HEK293 (cell line): ENCODE measurements at regions not wholly inside any gene's neighbourhood (a gene's known extent, or its start where the extent isn't known, plus 50 kb on each side); places are given as distances from the start of the nearest gene placed in this dataset.

Experiments
- CTCF ChIA-PET: fragments of 350-600 bp; formaldehyde crosslinking; extraction: SDS; loops from one replicate; lab custom pipeline; 2021; ENCODE audit warnings: antibody characterized with exemption; lab: Yijun Ruan, JAX
- POLR2A ChIA-PET: fragments of 300-600 bp; formaldehyde crosslinking; extraction: SDS; loops from one replicate; lab custom pipeline; 2020; ENCODE audit warnings: antibody characterized with exemption, inconsistent platforms; lab: Yijun Ruan, JAX
- H3K27ac ChIP-seq: fragments of 200-500 bp; sonication (Bioruptor generic); 2 replicates; pipeline ENCODE4 v1.5.1; 2014; ENCODE audit warnings: low read depth, low read length, control low read depth, inconsistent platforms; ENCODE audit errors: extremely low read depth
- H3K36me3 ChIP-seq, 2 experiments: fragments of 200-500 bp in 1 of 2; sonication (Bioruptor generic) in 1 of 2; 1 replicate in 1 of 2; 2 replicates in 1 of 2; pipeline ENCODE4 v1.5.1; 2014 to 2017; ENCODE audit warnings: inconsistent platforms in 2 of 2, low read length in 2 of 2; ENCODE audit not compliant: control insufficient read depth in 2 of 2, insufficient read depth in 1 of 2
- H3K4me1 ChIP-seq: fragments of 200-500 bp; sonication (Bioruptor generic); 2 replicates; pipeline ENCODE4 v1.5.1; 2014; ENCODE audit warnings: mild to moderate bottlenecking, low read length, inconsistent platforms; ENCODE audit not compliant: control insufficient read depth, insufficient read depth
- H3K4me3 ChIP-seq: 2 replicates; pipeline ENCODE4 v1.5.1; 2011; ENCODE audit warnings: low read depth, mild to moderate bottlenecking, control low read depth, low read length, moderate library complexity
- H3K9me3 ChIP-seq: fragments of 200-500 bp; sonication (Bioruptor generic); 2 replicates; pipeline ENCODE4 v1.5.1; 2014; ENCODE audit warnings: low read depth, low read length, inconsistent platforms; ENCODE audit not compliant: control insufficient read depth, insufficient read depth
- KLF9 ChIP-seq: fragments of 450-650 bp; formaldehyde crosslinking; IDR thresholded peaks from 2 replicates; pipeline ENCODE4 v1.5.1; 2016; ENCODE audit warnings: missing biosample characterization, missing genetic modification characterization, low read depth
- OSR2 ChIP-seq: fragments of 450-650 bp; formaldehyde crosslinking; IDR thresholded peaks from 2 replicates; pipeline ENCODE4 v1.5.1; 2016; ENCODE audit warnings: missing biosample characterization, missing genetic modification characterization
- RBAK ChIP-seq: fragments of 450-650 bp; formaldehyde crosslinking; IDR thresholded peaks from 2 replicates; pipeline ENCODE4 v1.5.1; 2016; ENCODE audit warnings: missing biosample characterization, missing genetic modification characterization
- SALL2 ChIP-seq: fragments of 450-650 bp; formaldehyde crosslinking; IDR thresholded peaks from 2 replicates; pipeline ENCODE4 v1.5.0; 2017; ENCODE audit warnings: missing biosample characterization, mild to moderate bottlenecking, missing genetic modification characterization, borderline replicate concordance
- SETDB1 ChIP-seq: IDR thresholded peaks from one replicate; pipeline ENCODE4 v1.6.1; 2017; ENCODE audit warnings: mild to moderate bottlenecking, low read length, moderate library complexity, mixed read lengths; ENCODE audit not compliant: insufficient read length
- ZNF184 ChIP-seq: fragments of 450-650 bp; IDR thresholded peaks from 2 replicates; pipeline ENCODE4 v1.5.1; 2018; ENCODE audit warnings: missing biosample characterization, mild to moderate bottlenecking, missing genetic modification characterization
- ZNF292 ChIP-seq: fragments of 450-650 bp; formaldehyde crosslinking; IDR thresholded peaks from 2 replicates; pipeline ENCODE4 v1.5.1; 2016; ENCODE audit warnings: low read depth, missing biosample characterization, missing genetic modification characterization, borderline replicate concordance
- ZNF311 ChIP-seq: fragments of 450-650 bp; formaldehyde crosslinking; IDR thresholded peaks from 2 replicates; pipeline ENCODE4 v1.5.1; 2017; ENCODE audit warnings: missing biosample characterization, missing genetic modification characterization, borderline replicate concordance
- ZNF350 ChIP-seq: fragments of 450-650 bp; formaldehyde crosslinking; IDR thresholded peaks from 2 replicates; pipeline ENCODE4 v1.5.0; 2017; ENCODE audit warnings: missing biosample characterization, mild to moderate bottlenecking, missing genetic modification characterization
- ZNF391 ChIP-seq: fragments of 450-650 bp; formaldehyde crosslinking; IDR thresholded peaks from 2 replicates; pipeline ENCODE4 v1.5.1; 2016; ENCODE audit warnings: low read depth, missing biosample characterization, missing genetic modification characterization, borderline replicate concordance
- ZNF404 ChIP-seq: fragments of 450-650 bp; formaldehyde crosslinking; IDR thresholded peaks from 2 replicates; pipeline ENCODE4 v1.5.1; 2017; ENCODE audit warnings: missing biosample characterization, missing genetic modification characterization
- ZNF560 ChIP-seq: fragments of 450-650 bp; formaldehyde crosslinking; IDR thresholded peaks from 2 replicates; pipeline ENCODE4 v1.5.1; 2017; ENCODE audit warnings: missing biosample characterization, missing genetic modification characterization, borderline replicate concordance
- ZNF561 ChIP-seq: fragments of 450-650 bp; IDR thresholded peaks from 2 replicates; pipeline ENCODE4 v1.5.1; 2018; ENCODE audit warnings: missing biosample characterization, missing genetic modification characterization, borderline replicate concordance
- ZNF571 ChIP-seq: fragments of 450-650 bp; formaldehyde crosslinking; IDR thresholded peaks from 2 replicates; pipeline ENCODE4 v1.5.0; 2017; ENCODE audit warnings: missing biosample characterization, missing genetic modification characterization
- ZNF624 ChIP-seq: fragments of 450-650 bp; formaldehyde crosslinking; IDR thresholded peaks from 2 replicates; pipeline ENCODE4 v1.5.1; 2017; ENCODE audit warnings: missing biosample characterization, missing genetic modification characterization
- ZNF701 ChIP-seq: fragments of 450-650 bp; formaldehyde crosslinking; IDR thresholded peaks from 2 replicates; pipeline ENCODE4 v1.5.1; 2016; ENCODE audit warnings: missing biosample characterization, missing genetic modification characterization
- TF ChIP-seq, protein P1 (sequence below): fragments of 450-650 bp; formaldehyde crosslinking; IDR thresholded peaks from 2 replicates; pipeline ENCODE4 v1.5.1; 2016; ENCODE audit warnings: missing biosample characterization, missing genetic modification characterization, borderline replicate concordance
- TF ChIP-seq, protein P2 (sequence below): IDR thresholded peaks from 2 replicates; pipeline ENCODE4 v1.6.1; 2011; ENCODE audit warnings: mild to moderate bottlenecking, low read depth, low read length, borderline replicate concordance
- TF ChIP-seq, protein P3 (sequence below): fragments of 450-650 bp; formaldehyde crosslinking; IDR thresholded peaks from 2 replicates; pipeline ENCODE4 v1.5.1; 2016; ENCODE audit warnings: missing biosample characterization, missing genetic modification characterization, low read depth
- TF ChIP-seq, protein P4 (sequence below): fragments of 450-650 bp; formaldehyde crosslinking; IDR thresholded peaks from 2 replicates; pipeline ENCODE4 v1.5.1; 2017; ENCODE audit warnings: missing biosample characterization, missing genetic modification characterization

DNA sequence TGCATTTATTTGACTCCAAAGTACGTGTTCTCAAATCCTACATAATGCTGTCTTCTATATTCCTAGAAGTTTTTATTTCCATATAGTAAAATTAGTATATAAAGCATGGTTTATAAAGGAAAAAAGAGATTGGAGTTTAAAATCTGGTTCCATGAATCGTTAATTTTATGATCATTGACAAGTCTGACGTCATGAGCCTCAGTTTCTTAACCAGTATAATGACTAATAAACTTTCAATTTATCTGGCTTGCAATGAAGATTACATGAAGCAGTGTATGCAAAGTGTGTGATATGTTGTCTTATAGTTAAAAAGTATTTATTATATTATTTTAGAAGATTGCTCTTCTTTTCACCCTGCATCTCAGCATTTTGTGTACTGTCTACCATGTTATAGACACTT is 421.4 kb upstream of the LRRC7 start (continued):
- TF ChIP-seq, protein P1, sequence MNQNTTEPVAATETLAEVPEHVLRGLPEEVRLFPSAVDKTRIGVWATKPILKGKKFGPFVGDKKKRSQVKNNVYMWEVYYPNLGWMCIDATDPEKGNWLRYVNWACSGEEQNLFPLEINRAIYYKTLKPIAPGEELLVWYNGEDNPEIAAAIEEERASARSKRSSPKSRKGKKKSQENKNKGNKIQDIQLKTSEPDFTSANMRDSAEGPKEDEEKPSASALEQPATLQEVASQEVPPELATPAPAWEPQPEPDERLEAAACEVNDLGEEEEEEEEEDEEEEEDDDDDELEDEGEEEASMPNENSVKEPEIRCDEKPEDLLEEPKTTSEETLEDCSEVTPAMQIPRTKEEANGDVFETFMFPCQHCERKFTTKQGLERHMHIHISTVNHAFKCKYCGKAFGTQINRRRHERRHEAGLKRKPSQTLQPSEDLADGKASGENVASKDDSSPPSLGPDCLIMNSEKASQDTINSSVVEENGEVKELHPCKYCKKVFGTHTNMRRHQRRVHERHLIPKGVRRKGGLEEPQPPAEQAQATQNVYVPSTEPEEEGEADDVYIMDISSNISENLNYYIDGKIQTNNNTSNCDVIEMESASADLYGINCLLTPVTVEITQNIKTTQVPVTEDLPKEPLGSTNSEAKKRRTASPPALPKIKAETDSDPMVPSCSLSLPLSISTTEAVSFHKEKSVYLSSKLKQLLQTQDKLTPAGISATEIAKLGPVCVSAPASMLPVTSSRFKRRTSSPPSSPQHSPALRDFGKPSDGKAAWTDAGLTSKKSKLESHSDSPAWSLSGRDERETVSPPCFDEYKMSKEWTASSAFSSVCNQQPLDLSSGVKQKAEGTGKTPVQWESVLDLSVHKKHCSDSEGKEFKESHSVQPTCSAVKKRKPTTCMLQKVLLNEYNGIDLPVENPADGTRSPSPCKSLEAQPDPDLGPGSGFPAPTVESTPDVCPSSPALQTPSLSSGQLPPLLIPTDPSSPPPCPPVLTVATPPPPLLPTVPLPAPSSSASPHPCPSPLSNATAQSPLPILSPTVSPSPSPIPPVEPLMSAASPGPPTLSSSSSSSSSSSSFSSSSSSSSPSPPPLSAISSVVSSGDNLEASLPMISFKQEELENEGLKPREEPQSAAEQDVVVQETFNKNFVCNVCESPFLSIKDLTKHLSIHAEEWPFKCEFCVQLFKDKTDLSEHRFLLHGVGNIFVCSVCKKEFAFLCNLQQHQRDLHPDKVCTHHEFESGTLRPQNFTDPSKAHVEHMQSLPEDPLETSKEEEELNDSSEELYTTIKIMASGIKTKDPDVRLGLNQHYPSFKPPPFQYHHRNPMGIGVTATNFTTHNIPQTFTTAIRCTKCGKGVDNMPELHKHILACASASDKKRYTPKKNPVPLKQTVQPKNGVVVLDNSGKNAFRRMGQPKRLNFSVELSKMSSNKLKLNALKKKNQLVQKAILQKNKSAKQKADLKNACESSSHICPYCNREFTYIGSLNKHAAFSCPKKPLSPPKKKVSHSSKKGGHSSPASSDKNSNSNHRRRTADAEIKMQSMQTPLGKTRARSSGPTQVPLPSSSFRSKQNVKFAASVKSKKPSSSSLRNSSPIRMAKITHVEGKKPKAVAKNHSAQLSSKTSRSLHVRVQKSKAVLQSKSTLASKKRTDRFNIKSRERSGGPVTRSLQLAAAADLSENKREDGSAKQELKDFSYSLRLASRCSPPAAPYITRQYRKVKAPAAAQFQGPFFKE (tag by site-specific recombination) = no peak
- no peak for TF ChIP-seq KLF9 (tag by site-specific recombination)
- no peak for TF ChIP-seq ZNF350

DNA sequence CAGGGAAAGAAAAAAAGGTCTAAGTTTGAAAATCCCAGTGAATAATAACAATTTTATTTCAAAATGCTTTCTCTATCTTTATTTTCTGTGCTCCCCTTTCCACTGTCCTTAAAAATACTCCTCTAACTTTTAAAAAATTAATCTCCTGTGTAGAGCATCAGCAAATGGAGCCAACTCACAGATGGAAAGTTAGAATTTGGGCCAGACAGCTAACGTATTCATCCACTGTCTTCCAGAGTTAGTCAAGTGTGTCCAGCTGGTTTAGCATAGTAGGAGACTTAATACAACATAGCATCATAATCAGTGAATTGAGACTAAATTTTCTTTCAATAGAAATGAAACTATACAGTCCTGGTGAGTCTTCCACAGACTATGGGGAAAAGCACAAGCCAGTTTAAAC is 419.0 kb upstream of the LRRC7 start:
- POLR2A ChIA-PET = no interaction called here
- no peaks in the 10 kb centered on the region for H3K9me3 ChIP-seq
- CTCF ChIA-PET = interaction anchor here (0.6 kb wide), 1 partner anchor 91 kb away, joined by 3 read pairs; no protein-coding TSS in a partner anchor
- H3K36me3 ChIP-seq = no peaks in the 10 kb centered on the region
- no peak overlapping the region for H3K4me3 ChIP-seq
- TF ChIP-seq ZNF292 (tag by site-specific recombination) (no peak), RBAK (no peak), ZNF184 (tag by site-specific recombination) (no peak), OSR2 (tag by site-specific recombination) (no peak), ZNF624 (tag by site-specific recombination) (no peak), ZNF560 (tag by site-specific recombination) (no peak)
- TF ChIP-seq, protein P2, sequence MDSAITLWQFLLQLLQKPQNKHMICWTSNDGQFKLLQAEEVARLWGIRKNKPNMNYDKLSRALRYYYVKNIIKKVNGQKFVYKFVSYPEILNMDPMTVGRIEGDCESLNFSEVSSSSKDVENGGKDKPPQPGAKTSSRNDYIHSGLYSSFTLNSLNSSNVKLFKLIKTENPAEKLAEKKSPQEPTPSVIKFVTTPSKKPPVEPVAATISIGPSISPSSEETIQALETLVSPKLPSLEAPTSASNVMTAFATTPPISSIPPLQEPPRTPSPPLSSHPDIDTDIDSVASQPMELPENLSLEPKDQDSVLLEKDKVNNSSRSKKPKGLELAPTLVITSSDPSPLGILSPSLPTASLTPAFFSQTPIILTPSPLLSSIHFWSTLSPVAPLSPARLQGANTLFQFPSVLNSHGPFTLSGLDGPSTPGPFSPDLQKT = no peak
- TF ChIP-seq, protein P3, sequence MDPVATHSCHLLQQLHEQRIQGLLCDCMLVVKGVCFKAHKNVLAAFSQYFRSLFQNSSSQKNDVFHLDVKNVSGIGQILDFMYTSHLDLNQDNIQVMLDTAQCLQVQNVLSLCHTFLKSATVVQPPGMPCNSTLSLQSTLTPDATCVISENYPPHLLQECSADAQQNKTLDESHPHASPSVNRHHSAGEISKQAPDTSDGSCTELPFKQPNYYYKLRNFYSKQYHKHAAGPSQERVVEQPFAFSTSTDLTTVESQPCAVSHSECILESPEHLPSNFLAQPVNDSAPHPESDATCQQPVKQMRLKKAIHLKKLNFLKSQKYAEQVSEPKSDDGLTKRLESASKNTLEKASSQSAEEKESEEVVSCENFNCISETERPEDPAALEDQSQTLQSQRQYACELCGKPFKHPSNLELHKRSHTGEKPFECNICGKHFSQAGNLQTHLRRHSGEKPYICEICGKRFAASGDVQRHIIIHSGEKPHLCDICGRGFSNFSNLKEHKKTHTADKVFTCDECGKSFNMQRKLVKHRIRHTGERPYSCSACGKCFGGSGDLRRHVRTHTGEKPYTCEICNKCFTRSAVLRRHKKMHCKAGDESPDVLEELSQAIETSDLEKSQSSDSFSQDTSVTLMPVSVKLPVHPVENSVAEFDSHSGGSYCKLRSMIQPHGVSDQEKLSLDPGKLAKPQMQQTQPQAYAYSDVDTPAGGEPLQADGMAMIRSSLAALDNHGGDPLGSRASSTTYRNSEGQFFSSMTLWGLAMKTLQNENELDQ (tag by site-specific recombination) = no peak
- no peaks in the 10 kb centered on the region for H3K4me1 ChIP-seq
- H3K27ac ChIP-seq = no peak overlapping the region

DNA sequence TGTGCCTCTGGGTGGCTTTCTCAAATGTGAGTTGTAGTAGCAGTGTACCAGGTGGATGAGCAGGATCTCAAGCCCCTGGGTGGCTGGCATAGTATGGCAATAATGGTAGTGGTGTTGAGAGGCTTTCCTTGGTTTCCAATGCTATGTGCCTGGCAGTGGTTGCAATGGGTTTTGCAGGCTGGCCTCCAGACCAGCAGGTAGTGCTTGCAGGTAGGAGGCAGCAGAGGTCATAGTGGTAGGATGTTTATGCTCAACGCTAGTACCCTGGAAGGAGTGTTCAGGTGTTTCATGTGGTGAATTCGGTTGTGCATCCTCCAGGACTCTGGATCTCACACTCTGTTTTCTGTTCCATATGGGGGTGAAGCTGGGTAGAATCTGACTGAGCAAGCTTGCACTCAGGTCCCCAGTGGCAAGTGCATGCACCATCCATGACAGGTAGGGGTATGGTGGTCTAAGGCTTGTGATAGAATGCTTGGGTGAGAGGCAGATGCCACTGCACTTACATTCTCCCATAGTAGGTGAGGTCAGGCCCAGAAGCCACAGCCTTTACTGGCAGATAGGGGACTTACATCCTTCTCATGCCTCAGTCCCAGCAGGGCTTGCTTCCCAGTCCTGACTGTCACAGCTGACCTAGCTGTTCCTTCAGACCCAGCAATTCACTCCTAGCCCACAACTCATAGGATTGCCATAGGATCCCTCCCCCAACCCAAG is 410.5 kb upstream of the LRRC7 start:
- Histone ChIP-seq H3K36me3 (no peaks in the 10 kb centered on the region), H3K4me1 (no peaks in the 10 kb centered on the region), H3K27ac (no peak overlapping the region), H3K4me3 (no peak overlapping the region), H3K9me3 (no peaks in the 10 kb centered on the region)
- CTCF ChIA-PET = interaction anchor here (0.5 kb wide), 1 partner anchor 1224 kb away, joined by 3 read pairs; no protein-coding TSS in a partner anchor
- POLR2A ChIA-PET = no interaction called here
- no peak for TF ChIP-seq ZNF391 (tag by site-specific recombination)
- TF ChIP-seq KLF9 (tag by site-specific recombination) = no peak
- TF ChIP-seq ZNF404 (tag by site-specific recombination) = no peak
- no peak for TF ChIP-seq ZNF311 (tag by site-specific recombination)
- no peak for TF ChIP-seq SETDB1
- no peak for TF ChIP-seq SALL2 (tag by site-specific recombination)
- TF ChIP-seq ZNF571 (tag by site-specific recombination) = no peak
- TF ChIP-seq, protein P4, sequence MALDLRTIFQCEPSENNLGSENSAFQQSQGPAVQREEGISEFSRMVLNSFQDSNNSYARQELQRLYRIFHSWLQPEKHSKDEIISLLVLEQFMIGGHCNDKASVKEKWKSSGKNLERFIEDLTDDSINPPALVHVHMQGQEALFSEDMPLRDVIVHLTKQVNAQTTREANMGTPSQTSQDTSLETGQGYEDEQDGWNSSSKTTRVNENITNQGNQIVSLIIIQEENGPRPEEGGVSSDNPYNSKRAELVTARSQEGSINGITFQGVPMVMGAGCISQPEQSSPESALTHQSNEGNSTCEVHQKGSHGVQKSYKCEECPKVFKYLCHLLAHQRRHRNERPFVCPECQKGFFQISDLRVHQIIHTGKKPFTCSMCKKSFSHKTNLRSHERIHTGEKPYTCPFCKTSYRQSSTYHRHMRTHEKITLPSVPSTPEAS (tag by site-specific recombination) = no peak
- TF ChIP-seq ZNF701 = no peak
- no peak for TF ChIP-seq ZNF561 (tag by site-specific recombination)
